Activated CD8-positive, alpha-beta memory T cell treated with anti-CD3 and anti-CD28 coated beads for 48 hours (primary cell): ENCODE measurements at regions not wholly inside any gene's neighbourhood (a gene's known extent, or its start where the extent isn't known, plus 50 kb on each side); places are given as distances from the start of the nearest gene placed in this dataset.
"Not testable (repeated sequence)": the region's sequence is repeated elsewhere in the genome, so short reads cannot be mapped to it uniquely, and the experiment has no call there.

Experiments
- DNase-seq, 3 experiments: peaks; one replicate each; pipeline ENCODE4 v3.0.0-alpha.2; 2020; ENCODE audit warnings: low read depth in 2 of 3, low spot score in 2 of 3

GRCh38 chr7:153989742-153990425, 62.3 kb upstream of the DPP6 start:
- DNase-seq: not testable (repeated sequence)

GRCh38 chr7:153991471-153991870, 60.7 kb upstream of the DPP6 start:
- not testable (repeated sequence) for DNase-seq

- not testable (repeated sequence) for DNase-seq
Observed at GRCh38 chr7:153993402-153993801, 58.8 kb upstream of the DPP6 start.

GRCh38 chr7:153998896-153999295, 53.3 kb upstream of the DPP6 start:
- DNase-seq: not testable (repeated sequence)
